ENCODE measurements at regions not wholly inside any gene's neighbourhood (a gene's known extent, or its start where the extent isn't known, plus 50 kb on each side); places are given as distances from the start of the nearest gene placed in this dataset.

GRCh38 chr13:85663856-85664255, 135.4 kb downstream of the SLITRK6 start:
- no peak for DNase-seq (ENCODE audit: low read depth)

- no peak for DNase-seq (ENCODE audit: low read depth)
These were observed 137.0 kb downstream of the SLITRK6 start for GRCh38 chr13:85662186-85662585.

DNA sequence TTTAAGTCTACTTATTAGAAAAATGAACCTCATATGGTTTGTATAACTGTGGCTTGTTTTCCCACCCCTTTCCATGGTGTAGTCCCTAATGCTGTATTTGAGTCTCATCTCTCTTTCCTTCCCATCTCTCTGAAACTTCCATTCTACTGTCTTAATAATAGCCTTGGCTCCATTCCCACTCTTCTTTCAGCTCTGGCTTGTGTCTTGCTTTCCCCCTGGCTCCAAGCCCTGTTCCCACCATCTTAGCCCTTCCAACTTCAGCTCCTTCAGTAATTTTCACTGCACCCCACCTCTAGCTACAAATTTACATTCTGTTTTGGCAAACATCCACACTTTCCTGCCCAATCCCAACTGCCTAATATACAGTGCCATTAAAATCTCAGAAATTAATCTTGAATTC, 137.5 kb downstream of the SLITRK6 start:
- no peak for DNase-seq (ENCODE audit: low read depth)

DNA sequence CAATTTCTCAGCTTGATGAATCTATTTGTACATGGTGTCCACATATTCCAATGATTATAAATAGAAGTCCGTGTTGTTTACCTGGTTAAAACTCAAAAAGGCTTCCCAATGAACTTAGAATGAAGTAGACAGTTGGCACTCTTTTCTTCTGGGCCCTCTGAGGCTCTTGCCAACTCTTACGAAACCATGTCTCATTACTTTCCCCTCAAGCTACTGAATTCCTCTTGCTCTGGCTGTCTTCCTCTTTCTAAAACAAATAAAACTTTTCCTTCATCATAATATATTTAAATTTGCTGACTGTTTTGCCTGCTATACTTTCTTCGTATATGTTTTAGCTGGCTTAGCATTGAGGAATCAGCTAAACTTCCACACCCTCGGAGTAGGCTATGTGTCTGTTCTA, 139.7 kb downstream of the SLITRK6 start:
- no peak for DNase-seq (ENCODE audit: low read depth)

DNA sequence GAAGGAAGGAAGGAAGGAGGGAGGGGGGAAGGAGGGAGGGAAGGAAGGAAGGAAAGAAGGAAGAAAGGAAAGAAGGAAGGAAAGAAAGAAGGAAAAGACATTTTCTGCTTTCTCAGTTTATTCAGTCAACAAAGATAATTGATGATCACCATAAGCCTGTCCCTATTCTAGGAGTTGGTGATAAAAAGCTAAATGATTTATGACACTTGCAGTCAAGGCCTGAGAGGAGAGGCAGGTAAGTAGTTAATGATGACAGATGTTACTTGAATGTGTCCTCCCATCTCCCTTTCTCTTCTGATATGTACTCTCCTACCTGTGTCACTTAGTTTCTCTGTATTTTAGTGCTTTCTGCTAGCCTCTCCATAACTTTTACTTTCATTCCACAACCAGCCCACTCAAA, 141.3 kb downstream of the SLITRK6 start:
- no peak for DNase-seq (ENCODE audit: low read depth)

- DNase-seq (ENCODE audit: low read depth) = no peak
These were observed 144.2 kb downstream of the SLITRK6 start for GRCh38 chr13:85655040-85655439.

- DNase-seq (ENCODE audit: low read depth) = no peak
These were observed 145.0 kb downstream of the SLITRK6 start for GRCh38 chr13:85654227-85654626.

DNA sequence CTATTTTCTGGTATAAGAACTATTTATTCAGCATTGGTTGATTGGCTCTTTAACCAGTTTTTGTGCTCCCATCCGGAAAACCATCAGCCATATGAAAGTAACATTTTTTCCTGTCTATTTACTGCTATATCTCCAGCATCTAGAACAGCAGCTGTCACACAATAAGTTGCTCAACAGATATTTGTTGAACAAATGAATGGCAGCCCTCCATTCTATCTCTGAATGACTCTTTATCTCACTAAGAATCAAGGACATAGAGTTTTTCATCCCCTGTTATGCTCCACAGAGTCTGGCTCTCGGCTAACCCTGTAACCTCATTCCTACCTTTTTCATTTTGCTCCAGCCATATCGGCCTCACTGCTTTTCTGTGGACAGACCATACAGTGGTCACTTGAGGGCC, 145.5 kb downstream of the SLITRK6 start:
- no peak for DNase-seq (ENCODE audit: low read depth)

GRCh38 chr13:85652491-85652890, 146.7 kb downstream of the SLITRK6 start:
- DNase-seq (ENCODE audit: low read depth) = no peak

GRCh38 chr13:85651440-85651839, 147.8 kb downstream of the SLITRK6 start:
- no peak for DNase-seq (ENCODE audit: low read depth)

DNA sequence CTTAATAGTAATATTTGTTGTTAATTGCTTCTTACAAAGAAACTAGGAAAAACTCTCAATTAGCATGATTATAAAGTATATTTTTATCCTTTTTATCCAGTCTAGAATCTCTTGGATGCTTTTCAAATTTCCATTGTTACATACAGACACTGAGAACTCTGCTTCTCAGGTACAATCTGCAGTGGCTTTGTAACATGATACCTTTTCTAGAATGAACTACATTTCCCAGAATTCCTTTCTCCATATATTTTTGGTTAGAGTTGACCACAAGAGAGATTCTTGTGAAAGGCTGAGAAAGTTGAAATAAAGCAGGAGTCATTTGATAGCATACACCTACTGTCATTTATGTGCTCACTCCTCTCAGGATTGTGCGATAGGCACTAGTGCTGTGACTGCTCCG, 148.6 kb downstream of the SLITRK6 start:
- no peak for DNase-seq (ENCODE audit: low read depth)

DNA sequence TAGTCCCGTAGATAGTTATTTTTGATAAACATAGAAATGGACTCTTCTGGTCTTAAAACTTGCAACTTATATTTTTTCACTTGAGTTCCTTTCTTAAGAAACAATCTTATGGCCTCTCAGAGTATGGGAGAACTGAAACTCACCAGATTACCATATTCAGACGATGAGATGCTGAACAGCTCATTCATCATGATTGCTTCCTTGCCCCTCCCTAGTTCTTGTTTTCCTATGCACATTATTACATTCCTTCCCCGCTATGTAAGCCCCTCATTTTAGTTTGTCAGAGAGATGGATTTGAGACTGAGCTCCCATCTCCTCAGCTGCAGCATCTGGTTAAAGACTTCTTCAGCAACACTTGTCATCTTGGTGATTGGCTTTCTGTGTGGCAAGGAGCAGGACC, 158.5 kb downstream of the SLITRK6 start:
- no peak for DNase-seq (ENCODE audit: low read depth)

DNA sequence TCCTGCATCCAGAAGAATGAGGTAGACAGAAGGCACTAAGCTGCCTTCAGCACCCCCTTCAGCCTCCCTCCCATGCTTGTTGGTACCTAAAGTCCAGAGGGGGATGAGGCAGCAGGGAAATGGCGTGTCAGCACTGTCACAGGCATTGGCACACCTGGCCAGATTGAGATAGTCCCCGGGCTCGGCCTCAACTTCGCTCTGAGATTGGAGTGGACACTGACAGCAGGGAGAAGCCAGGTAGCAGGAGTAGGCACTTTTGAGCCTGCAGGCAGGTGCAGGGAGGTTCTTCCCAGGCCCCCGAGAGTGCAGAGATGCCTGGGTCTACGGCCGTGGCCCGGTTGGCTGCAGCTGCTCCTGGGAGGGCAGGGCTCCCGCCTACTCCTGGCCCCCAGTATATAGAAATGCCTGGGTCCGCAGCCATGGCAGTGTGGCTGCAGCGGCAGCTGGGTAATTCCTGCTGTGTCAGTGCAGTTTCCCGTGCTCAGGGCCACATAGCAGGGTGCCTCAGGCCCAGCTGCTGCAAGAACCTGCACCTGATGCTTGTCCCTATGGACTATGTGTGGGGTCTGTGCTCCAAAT, 160.3 kb downstream of the SLITRK6 start:
- no peak for DNase-seq (ENCODE audit: low read depth)

- no peak for DNase-seq (ENCODE audit: low read depth)
These were observed 161.0 kb downstream of the SLITRK6 start for GRCh38 chr13:85638265-85638664.

DNA sequence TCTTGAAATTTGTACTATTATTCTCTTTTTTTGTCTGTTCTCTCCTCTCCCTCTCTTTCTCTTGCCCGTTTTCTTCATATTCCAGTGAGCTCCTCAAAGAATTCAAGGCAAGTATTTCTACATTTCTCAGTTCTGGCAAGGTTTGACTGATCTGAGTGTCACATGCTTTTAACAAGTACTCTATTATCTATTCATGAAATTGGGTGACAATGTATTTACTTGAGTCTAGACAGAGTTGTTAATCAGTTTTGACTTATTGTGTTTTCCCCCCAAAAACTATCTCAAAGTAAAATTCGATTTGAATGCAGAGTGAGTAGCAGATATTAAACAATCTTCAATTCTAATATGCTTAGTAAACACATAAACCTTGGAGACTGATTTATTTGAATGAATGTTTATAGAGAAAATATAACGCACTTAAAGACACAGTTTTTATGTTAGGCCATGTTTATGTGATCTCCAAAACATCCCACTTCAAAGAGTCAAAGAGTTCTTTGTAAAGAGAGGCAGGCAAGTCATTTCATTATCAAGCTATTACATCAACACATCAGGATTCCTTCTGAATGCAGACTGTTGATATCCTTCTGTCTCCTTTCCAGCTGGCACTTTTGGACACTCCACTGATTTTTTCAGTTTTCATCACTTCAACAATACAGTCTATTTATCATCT, 166.6 kb downstream of the SLITRK6 start:
- DNase-seq (ENCODE audit: low read depth) = no peak

DNA sequence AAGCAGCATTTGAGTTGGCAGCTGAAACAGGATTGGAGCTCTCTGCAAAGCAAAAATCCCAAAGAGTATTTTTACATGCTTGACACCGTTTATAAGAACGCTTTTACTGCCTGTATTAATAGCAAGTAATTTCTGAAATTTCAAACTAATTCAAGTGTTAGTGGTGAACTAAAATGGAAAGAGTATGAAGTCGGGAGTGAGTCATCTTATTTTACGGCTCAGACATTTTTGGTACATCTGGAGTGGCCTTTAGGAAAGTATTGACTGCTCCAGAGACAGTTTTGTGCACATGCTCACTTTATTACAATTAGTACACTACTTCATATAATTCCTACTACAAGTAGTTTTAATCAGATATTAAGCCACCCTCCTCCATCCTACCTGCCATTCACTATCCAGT, 167.4 kb downstream of the SLITRK6 start:
- no peak for DNase-seq (ENCODE audit: low read depth)

DNA sequence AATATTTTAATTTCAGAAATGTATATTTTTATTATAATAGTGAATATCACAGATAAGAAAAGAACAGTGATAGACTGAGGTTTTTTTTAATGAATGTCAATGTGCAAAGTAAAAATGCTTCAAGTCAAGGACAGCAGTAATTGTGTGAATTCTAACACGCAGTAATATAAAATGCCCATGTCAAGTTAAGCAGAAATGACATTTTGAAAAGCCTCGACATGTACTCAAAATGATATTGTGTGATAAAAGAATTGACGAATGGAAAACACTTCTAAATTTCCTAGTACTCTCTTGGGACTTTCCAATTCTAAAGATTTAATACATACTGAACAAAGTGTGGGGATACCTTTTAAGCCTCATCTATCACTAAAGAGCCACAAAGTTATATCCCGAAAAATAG, 172.6 kb downstream of the SLITRK6 start:
- DNase-seq (ENCODE audit: low read depth) = no peak

GRCh38 chr13:85619321-85619720, 179.9 kb downstream of the SLITRK6 start:
- DNase-seq (ENCODE audit: low read depth) = no peak

GRCh38 chr13:85618521-85618920, 180.7 kb downstream of the SLITRK6 start:
- DNase-seq (ENCODE audit: low read depth) = no peak

DNA sequence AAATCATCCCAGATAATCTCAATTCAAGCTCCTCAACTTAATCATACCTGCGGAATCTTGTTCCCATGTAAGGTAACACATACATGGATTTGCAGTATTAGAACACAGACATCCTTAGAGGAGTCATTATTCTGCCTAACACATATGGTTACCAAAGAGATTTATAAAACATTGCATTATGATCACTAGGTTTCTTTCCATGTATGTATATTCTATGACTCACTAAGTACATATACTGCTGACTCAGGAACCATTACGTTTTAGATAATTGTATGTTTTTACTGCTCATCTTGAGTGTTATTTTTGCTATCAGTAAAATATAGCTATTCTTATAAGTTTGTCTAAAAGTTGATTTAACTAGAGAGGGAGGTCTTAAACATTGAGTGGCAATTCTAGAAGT, 182.9 kb downstream of the SLITRK6 start:
- no peak for DNase-seq (ENCODE audit: low read depth)

DNA sequence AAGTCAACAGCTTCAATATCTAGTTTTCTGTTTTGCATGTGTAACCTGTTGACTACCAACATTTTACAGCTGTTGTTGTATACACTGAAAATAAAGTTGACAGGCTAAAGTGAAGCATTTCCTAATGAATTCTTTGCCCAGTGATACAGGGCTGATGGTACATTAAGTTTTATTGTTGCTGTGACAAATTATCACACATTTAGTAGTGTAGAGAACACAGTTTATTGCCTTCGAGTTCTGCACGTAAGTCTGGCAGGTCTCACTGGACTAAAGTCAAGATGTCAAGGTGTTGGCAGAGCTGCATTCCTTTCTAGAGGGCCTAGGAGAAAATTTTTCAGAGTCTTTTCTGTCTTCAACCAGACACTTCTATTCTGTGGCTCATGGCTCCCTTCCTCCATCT, 184.2 kb downstream of the SLITRK6 start:
- DNase-seq (ENCODE audit: low read depth) = no peak

DNA sequence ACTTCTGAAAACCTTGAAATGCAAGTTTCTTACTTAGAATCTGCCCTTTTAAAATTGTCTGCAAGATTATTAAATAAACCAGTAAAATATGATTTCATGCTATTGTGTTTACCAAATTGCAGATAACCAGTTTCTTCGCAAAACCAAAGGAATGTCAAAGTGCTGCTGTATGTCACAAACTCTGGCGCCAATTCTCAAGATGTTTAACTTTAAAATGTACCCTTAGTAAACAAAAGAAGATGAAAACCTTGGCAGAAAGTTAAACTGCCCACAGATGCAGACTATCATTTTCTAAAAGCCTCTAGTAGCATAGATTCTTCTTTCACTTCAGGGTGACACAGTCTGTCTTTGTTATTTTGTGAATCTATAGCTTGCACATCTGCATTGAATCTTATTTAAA, 189.2 kb downstream of the SLITRK6 start:
- no peak for DNase-seq (ENCODE audit: low read depth)

- no peak for DNase-seq (ENCODE audit: low read depth)
These were observed 190.9 kb downstream of the SLITRK6 start for GRCh38 chr13:85608255-85608829.

DNA sequence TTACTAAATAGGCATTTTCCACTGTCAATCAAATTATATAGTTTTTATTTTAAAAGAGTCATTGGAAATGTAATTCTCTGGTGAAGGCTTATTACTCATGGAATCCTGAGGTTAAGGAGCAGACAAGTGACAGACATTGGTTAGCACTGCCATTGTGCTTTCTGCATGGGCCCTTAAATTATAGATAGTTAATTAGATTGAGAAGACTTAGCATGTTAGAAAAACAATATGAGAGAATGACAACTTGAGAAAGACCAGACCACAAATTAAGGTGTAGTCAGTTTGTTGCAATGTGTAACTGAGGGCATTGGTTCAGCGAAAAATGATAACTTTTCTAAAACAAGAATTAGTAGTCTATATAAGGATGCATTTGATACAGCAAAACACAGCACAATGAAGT, 195.5 kb downstream of the SLITRK6 start:
- DNase-seq (ENCODE audit: low read depth) = no peak
